ENCODE measurements at regions not wholly inside any gene's neighbourhood (a gene's known extent, or its start where the extent isn't known, plus 50 kb on each side); places are given as distances from the start of the nearest gene placed in this dataset.

GRCh38 chr2:204115137-204116056 lies 178.8 kb downstream of the ICOS start:
- H3K79me2 ChIP-seq: no peaks in the 10 kb centered on the region
- H3K36me3 ChIP-seq (replicated peaks; ENCODE audit: insufficient read depth, low read depth): no peaks in the 10 kb centered on the region
- no peak overlapping the region for H3K27ac ChIP-seq
- H3K9me3 ChIP-seq (ENCODE audit: low read depth): no peaks in the 10 kb centered on the region
- WGBS (ENCODE audit: low lambda C conversion rate, missing lambda C conversion rate): 88% methylated on average over 5 of the region's 5 CpGs
- no peaks in the 10 kb centered on the region for H4K20me1 ChIP-seq (ENCODE audit: insufficient read depth, poor library complexity, severe bottlenecking)
- H3K9me2 ChIP-seq (replicated peaks; ENCODE audit: insufficient read depth): no peaks in the 10 kb centered on the region
- no peak for DNase-seq (ENCODE audit: low spot score)
- H3K4me3 ChIP-seq: no peak overlapping the region
- H3K4me1 ChIP-seq (ENCODE audit: insufficient read depth): peaks cover 20% of the 10 kb centered on the region
- TF ChIP-seq CTCF (IDR thresholded peaks at IDR 0.05; ENCODE audit: poor library complexity) (no peak), EZH2 (IDR thresholded peaks at IDR 0.05; ENCODE audit: borderline replicate concordance) (no peak), EZH2phosphoT487 (IDR thresholded peaks at IDR 0.05; ENCODE audit: low read depth, severe bottlenecking, unreplicated experiment) (no peak)
- no peak overlapping the region for H2AFZ ChIP-seq
- H3K4me2 ChIP-seq: no peak overlapping the region
- no peaks in the 10 kb centered on the region for H3K27me3 ChIP-seq

GRCh38 chr2:204116159-204116792 lies 179.7 kb downstream of the ICOS start:
- Histone ChIP-seq H3K27me3 (no peaks in the 10 kb centered on the region), H3K4me1 (ENCODE audit: insufficient read depth) (peaks cover 11% of the 10 kb centered on the region), H3K4me3 (no peak overlapping the region), H2AFZ (no peak overlapping the region), H3K9me3 (ENCODE audit: low read depth) (no peaks in the 10 kb centered on the region), H4K20me1 (ENCODE audit: insufficient read depth, poor library complexity, severe bottlenecking) (no peaks in the 10 kb centered on the region), H3K36me3 (replicated peaks; ENCODE audit: insufficient read depth, low read depth) (no peaks in the 10 kb centered on the region), H3K4me2 (no peak overlapping the region), H3K9me2 (replicated peaks; ENCODE audit: insufficient read depth) (no peaks in the 10 kb centered on the region), H3K27ac (no peak overlapping the region), H3K79me2 (no peaks in the 10 kb centered on the region)
- TF ChIP-seq EZH2 (IDR thresholded peaks at IDR 0.05; ENCODE audit: borderline replicate concordance) (no peak), EZH2phosphoT487 (IDR thresholded peaks at IDR 0.05; ENCODE audit: low read depth, severe bottlenecking, unreplicated experiment) (no peak), CTCF (IDR thresholded peaks at IDR 0.05; ENCODE audit: poor library complexity) (no peak)
- 65% methylated on average over 6 of the region's 6 CpGs for WGBS (ENCODE audit: low lambda C conversion rate, missing lambda C conversion rate)
- DNase-seq (ENCODE audit: low spot score): no peak

GRCh38 chr2:204122425-204122824 lies 185.9 kb downstream of the ICOS start:
- H3K4me1 ChIP-seq (ENCODE audit: insufficient read depth): peaks cover 9% of the 10 kb centered on the region
- H3K79me2 ChIP-seq: no peaks in the 10 kb centered on the region
- no peak overlapping the region for H3K27ac ChIP-seq
- H3K9me2 ChIP-seq (replicated peaks; ENCODE audit: insufficient read depth): no peaks in the 10 kb centered on the region
- H3K36me3 ChIP-seq (replicated peaks; ENCODE audit: insufficient read depth, low read depth): no peaks in the 10 kb centered on the region
- H3K27me3 ChIP-seq: no peaks in the 10 kb centered on the region
- H4K20me1 ChIP-seq (ENCODE audit: insufficient read depth, poor library complexity, severe bottlenecking): no peaks in the 10 kb centered on the region
- H3K4me3 ChIP-seq: no peak overlapping the region
- H2AFZ ChIP-seq: no peak overlapping the region
- no peak overlapping the region for H3K4me2 ChIP-seq
- H3K9me3 ChIP-seq (ENCODE audit: low read depth): no peaks in the 10 kb centered on the region
- DNase-seq (ENCODE audit: low spot score): no peak
- no peak for TF ChIP-seq EZH2 (IDR thresholded peaks at IDR 0.05; ENCODE audit: borderline replicate concordance)
- no peak for TF ChIP-seq CTCF (IDR thresholded peaks at IDR 0.05; ENCODE audit: poor library complexity)
- no peak for TF ChIP-seq EZH2phosphoT487 (IDR thresholded peaks at IDR 0.05; ENCODE audit: low read depth, severe bottlenecking, unreplicated experiment)
- WGBS (ENCODE audit: low lambda C conversion rate, missing lambda C conversion rate): 63% methylated on average over 4 of the region's 4 CpGs
